SK-N-SH (cell line): ENCODE measurements at regions not wholly inside any gene's neighbourhood (a gene's known extent, or its start where the extent isn't known, plus 50 kb on each side); places are given as distances from the start of the nearest gene placed in this dataset.

Experiments used
- EP300 ChIP-seq, 2 experiments: IDR thresholded peaks; 2 replicates each; pipeline versions ENCODE4 v1.4.0 to v1.6.1; 2012; ENCODE audit warnings: borderline replicate concordance in 1 of 2, low read depth in 1 of 2, low read length in 1 of 2
- TAF1 ChIP-seq: IDR thresholded peaks from 2 replicates; pipeline ENCODE4 v1.6.1; 2012; ENCODE audit warnings: low read depth, mild to moderate bottlenecking, low read length, moderate library complexity, borderline replicate concordance
- YY1 ChIP-seq: IDR thresholded peaks from 2 replicates; pipeline ENCODE4 v1.4.0; 2012; ENCODE audit warnings: low read depth, mild to moderate bottlenecking
- TF ChIP-seq, protein P1 (sequence below): fragments of 200-600 bp; sonication (generic); IDR thresholded peaks from 2 replicates; pipeline ENCODE4 v1.6.1; 2017; ENCODE audit warnings: antibody characterized with exemption, mild to moderate bottlenecking, moderate library complexity

DNA sequence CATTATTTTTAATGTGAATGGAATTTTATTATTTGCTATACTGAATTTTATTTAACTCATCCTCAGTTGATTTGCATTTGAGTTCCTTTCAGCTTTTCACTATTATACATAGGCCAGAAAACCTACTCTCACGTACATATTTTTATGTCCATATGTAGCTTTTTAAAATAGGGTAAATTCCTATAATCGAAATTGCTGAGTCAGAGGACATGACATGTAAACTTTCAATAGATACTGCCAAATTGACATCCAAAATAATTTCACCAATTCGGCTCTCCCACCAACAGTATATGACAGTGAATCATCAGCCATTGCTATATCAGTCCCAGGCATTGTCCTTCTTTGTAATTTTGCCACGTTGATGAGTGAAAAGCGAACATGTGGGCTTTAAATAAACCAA, 222.5 kb downstream of the SQOR start:
- TF ChIP-seq YY1: no peak
- TF ChIP-seq, protein P1, sequence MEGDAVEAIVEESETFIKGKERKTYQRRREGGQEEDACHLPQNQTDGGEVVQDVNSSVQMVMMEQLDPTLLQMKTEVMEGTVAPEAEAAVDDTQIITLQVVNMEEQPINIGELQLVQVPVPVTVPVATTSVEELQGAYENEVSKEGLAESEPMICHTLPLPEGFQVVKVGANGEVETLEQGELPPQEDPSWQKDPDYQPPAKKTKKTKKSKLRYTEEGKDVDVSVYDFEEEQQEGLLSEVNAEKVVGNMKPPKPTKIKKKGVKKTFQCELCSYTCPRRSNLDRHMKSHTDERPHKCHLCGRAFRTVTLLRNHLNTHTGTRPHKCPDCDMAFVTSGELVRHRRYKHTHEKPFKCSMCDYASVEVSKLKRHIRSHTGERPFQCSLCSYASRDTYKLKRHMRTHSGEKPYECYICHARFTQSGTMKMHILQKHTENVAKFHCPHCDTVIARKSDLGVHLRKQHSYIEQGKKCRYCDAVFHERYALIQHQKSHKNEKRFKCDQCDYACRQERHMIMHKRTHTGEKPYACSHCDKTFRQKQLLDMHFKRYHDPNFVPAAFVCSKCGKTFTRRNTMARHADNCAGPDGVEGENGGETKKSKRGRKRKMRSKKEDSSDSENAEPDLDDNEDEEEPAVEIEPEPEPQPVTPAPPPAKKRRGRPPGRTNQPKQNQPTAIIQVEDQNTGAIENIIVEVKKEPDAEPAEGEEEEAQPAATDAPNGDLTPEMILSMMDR: no peak
- no peak for TF ChIP-seq EP300 (IDR thresholded peaks at IDR 0.05; ENCODE audit: borderline replicate concordance in 1 of 2, low read depth in 1 of 2, low read length in 1 of 2)
- no peak for TF ChIP-seq TAF1
